SH-SY5Y (cell line): ENCODE measurements at regions not wholly inside any gene's neighbourhood (a gene's known extent, or its start where the extent isn't known, plus 50 kb on each side); places are given as distances from the start of the nearest gene placed in this dataset.

Experiments used
- GATA2 ChIP-seq: IDR thresholded peaks from 2 replicates; pipeline ENCODE4 v1.6.1; 2011; ENCODE audit warnings: mild to moderate bottlenecking, low read depth, low read length
- GATA3 ChIP-seq: IDR thresholded peaks from 2 replicates; pipeline ENCODE4 v1.6.1; 2011; ENCODE audit warnings: low read depth, mild to moderate bottlenecking, low read length, moderate library complexity

DNA sequence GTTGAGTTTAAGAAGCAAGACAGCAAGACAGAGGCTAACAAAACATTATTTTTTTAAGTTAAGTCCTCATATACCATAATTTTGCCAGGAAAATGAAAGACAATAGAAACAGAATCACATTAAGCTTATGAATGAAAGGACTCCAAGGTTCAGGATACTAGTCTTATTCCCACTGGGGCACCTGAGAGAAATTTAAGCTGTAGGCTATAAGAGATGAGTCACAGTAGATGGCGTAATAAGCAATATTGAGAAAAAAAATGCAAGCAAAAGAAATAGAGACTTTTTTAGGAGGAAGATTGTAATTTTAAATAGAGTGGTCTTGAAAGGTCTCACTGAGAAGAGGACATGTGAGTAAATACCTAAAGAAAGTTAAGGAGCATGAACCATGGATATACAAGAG lies 57.1 kb upstream of the KIF2B start:
- no peak for TF ChIP-seq GATA2
- no peak for TF ChIP-seq GATA3

DNA sequence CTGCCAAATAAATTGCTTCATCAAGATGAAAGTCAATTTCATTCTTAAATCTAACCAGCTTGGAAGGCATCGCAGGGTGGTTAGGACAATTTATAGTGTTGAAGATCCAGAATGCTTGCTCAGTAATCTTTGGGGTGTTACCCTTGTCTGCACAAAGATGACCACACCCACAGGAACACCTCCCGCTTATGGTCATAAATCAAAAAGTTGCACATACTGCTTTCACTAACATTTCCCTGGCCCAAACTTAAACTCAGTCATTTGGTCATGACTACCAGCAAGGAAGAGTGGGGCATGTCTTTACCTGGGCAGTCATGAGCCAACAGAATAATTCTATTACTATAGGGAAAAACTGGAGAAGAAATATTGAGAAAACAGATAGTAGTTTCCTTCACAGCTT lies 57.6 kb upstream of the KIF2B start:
- TF ChIP-seq GATA2 = no peak
- no peak for TF ChIP-seq GATA3

DNA sequence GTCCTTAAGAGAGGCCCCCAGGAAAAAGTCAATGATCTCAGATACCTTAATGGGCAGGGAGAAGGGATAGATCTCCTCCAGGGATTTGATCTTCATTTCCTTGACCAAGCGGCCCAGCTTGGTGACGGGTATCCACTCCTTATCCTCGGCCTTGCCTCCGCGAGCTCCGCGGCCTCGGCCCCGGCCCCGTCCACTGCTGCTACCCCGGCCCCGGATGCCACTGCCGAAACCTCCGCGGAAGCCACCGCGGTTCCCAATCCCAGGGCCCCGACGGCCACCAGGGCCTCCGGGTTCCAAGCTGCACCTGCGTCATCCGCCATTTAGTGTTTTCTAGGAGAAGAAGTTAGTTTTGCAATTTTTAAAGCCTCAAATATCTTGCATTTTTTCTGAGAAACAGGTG lies 65.2 kb upstream of the KIF2B start:
- TF ChIP-seq GATA2 (no peak), GATA3 (no peak)

DNA sequence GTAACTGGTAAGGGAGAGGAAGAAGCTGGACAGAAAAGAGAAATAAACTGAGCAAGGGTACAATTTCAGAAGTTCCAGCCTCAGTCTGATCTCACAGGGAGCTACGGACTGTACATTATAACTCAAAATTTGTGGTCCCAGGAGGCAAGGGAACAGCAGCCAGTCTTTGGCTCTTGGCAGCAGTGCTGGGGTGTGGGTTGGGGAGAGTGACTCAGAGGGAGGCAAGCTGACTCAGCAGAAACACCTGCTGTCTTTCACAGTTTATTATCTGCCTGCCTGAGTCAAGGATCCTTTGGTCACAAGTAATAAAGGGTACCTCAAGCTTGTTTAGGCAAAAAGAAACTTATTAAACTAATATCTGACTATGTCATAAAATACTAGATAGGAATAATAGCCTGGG lies 73.5 kb upstream of the KIF2B start:
- TF ChIP-seq GATA2 (no peak), GATA3 (no peak)

DNA sequence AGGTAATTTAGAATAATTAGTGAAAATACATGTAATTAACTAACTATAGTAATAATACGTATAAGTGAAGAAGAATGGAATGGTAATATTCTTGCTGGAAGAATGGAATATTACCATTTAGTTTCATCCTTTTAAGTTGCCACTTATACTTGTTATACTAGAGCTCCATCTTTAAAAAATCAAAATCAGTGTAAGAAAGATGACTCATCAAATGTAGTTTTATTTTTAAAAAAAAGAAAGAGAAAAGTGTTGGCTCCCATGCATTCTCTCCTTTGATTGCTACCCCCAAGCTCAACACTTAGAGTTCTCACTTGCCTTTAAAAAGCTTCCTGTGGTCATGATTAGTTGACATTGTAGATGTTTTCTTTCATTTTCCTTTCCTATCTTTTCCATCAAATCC lies 82.4 kb upstream of the KIF2B start:
- no peak for TF ChIP-seq GATA2
- no peak for TF ChIP-seq GATA3

DNA sequence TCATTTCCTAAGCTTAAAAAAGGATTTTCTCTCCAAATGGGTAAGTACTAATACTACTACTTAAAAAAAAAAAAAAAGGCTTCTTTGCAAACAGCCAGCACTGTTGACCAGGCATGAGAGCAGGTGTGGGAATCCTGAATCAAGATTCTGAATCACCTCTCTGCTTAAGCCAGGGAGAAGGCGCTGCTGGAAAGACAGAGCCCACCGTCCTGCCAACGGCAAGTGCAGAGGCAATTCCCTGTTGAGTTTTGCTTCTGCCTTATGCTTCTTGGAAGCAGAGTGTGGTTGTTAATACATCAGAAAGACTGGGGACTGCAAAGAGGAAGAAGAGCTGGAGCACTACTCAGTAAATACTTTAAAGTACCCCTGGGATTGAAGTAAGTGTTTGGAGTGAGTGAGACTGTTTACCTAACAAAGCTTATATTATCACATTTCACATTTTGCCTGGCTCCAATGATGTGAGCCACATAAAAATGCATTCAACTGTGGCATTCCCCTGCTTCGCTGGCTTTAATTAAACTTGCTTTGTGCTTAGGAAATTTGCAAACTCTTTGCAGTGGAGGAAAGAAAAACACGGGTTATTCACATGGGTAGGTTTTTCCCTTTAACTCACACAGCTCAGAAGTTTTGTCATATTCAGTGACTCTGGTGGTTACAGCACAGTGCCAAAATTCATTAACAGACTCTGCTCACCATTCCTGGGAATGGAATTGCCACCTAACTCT lies 86.0 kb upstream of the KIF2B start:
- TF ChIP-seq GATA2 (no peak), GATA3 (no peak)

DNA sequence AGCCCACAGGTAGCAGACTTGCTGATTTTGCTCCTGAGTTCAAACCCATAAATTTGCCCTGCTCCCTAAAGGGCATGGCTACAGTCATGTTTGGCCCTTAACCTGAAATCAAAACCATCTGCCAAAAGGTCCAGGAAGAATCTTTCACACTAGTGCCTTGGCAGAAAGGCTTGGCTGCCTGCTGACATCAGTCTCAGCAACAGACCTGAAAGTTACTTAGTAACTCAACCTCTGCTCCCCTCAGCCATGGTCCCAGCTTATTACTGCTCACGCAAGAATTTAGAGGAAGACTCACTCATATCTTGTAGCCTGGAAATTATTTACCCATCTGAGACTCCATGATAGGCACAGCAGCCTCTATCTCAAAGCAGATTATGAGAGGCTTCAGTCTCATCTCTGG lies 98.0 kb upstream of the KIF2B start:
- no peak for TF ChIP-seq GATA3
- TF ChIP-seq GATA2 = no peak

DNA sequence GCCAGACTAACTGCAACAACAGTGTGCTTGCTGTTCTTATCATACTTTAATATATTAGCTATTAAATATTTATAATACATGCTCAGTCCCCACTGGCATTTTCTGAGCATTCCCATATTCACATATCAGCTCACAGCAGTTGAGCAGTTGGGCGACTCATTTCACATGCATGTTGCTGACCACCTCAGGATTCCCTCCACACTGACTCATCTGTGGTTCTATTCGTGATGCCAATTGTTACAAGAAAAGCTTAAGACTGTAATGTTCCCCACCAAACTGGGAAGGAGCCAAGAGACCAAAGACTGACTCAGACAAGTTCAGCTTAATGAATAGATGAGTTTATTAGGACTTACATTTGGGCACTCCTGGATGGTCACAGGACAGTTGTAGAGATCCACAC lies 100.3 kb upstream of the KIF2B start:
- no peak for TF ChIP-seq GATA3
- no peak for TF ChIP-seq GATA2

DNA sequence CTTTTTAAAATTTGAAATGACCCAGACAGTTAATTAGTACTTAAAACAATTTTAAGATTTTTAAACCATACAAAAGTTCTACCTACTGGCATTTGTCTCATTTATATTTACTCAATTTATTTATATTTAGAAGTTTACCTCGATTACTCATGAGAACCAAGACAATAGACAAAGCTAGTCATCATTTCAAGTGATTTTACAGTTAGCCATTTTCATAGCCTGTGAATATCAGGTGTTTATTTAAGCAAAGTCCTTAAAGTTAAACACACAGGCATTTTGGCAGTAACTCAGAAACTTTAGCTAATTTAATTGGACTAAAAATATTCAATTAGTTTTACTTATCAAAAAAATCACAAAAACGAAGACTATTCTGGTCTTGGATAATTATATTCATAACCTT lies 101.6 kb upstream of the KIF2B start:
- TF ChIP-seq GATA3 (no peak), GATA2 (no peak)

DNA sequence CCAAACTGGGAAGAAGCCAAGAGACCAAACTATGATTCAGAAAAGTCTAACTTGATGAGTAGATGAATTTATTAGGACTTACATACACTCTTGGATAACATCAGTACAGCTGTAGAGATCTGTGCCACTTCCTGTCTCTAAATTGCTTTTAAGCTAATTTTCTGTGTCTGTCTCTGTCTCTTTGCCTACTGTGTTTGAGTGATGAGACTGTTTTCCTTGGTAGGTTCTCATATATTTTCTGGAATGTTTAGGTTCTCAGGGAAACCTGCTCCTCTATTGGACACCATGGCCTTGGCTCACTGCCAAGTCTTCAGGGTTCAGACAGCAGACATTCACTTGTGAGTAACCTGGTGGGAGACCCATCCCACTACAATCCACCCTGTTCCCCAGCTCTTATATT lies 103.5 kb upstream of the KIF2B start:
- TF ChIP-seq GATA3 (peak; percentile 63), GATA2 (peak; percentile 48; the same call in 1 of the 2 replicates)

DNA sequence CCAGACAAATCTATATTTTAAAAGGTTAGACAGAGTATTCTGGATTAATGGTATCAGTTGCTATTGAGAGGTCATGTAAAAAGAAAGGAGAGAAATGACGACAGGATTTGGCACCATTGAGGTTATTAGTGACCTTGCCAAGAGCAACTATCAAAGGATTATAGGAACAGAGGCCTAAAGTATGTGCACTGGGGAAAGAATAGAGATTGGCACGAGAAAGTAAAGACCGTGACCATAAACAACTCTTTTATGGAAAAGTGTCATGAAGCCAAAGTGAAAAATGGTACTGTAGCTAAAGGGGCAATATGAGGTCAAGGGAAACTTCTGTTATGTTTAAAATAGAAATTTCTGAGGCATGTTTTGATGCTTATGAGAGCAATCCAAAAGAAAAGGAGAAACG lies 115.2 kb upstream of the KIF2B start:
- TF ChIP-seq GATA2 = no peak
- TF ChIP-seq GATA3 = no peak

DNA sequence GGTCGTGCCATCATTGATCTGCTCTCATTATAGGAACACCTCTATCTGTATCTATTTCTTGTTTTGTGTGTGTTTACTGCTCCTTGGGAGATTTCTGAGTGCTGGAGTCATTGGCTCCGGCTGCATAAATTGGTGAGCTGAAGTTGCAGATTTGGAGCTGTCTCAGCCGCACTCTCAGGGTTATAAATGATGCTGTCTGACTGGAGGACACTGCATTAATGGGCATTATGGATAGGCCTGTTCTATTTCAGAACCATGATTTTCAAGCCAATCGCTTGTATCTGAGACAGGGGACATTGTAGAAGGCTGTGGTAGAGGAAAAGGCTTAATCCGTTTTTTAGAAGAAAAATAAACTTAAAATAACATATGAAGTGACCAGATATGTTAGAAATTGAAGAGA lies 126.4 kb upstream of the KIF2B start:
- no peak for TF ChIP-seq GATA3
- no peak for TF ChIP-seq GATA2

DNA sequence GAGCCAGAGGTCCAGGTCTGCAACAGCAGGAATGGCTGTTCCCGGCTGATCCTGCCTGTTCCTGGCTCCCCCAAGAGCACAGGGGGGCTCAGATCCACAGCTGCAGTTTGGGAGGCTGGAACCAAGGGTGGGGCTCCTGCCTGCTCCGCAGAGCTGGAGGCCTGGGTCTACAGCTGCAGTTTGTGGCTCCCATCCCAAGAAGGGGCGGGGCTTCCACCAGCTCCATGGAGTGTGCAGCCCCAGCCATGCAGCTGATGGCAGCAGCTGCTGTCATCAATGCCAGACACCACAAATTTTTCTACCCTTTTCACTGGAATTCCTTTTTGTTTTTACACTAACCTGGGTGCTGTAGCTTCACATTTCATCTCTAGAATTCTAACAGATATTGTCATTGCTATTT lies 135.4 kb upstream of the KIF2B start:
- TF ChIP-seq GATA2 = no peak
- TF ChIP-seq GATA3 = no peak

DNA sequence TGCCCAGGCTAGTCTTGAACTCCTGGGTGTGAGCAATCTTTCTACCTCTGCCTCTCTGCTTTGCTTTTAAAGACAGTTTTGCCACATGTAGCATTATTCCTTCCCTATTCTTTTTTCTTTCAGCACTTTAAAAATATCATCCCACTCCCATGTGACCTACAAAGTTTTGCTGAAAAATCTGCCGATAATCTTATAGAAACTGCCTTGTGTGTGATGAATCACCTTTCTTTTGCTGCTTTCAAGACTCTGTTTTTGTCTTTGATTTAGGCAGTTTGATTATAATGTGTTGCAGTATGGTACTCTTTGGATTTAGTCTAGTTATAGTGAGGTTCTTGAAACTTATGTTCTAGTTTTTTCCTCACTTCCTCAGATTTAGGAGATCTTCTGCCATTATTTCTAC lies 142.0 kb upstream of the KIF2B start:
- no peak for TF ChIP-seq GATA2
- TF ChIP-seq GATA3 = no peak

DNA sequence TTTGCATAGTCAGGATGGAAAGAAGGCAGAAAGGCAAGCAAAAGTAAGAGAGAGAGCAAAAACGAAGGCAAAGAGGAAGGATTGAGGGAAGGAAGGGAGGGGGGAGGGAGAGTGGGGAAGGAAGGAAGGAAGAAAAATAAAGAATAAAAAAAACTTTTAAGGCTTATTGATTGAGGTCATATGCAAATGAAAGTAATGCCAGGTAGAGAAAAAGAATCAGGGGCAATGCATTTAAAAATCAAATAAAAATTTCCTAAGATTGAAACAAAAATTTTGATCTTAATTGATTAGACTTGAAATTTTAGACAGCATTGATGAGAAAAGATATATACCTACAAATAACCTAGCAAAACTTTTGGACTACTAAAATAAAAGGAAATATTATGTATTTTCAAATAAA lies 153.9 kb upstream of the KIF2B start:
- no peak for TF ChIP-seq GATA3
- TF ChIP-seq GATA2 = no peak

DNA sequence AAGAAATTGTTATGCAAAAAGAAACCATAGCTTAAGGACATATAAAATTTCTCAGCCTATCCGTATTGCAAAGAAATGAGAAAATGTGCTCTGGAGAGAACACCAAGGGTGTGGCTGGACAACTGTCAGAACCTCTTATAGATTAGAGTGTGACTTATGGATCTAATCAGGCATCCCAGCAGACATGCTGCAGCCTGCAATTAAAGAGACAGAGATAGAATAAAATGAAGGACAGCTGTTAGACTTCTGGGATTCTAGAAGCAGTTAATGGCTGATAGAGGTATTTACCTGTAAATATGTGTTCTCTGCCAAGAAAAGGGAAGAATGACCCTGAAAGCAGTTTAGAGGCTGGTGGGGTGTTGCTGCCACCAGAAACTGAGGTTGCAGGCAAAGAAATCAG lies 160.1 kb upstream of the KIF2B start:
- TF ChIP-seq GATA3 (no peak), GATA2 (no peak)
